Fibroblast of mammary gland (primary cell): ENCODE measurements at regions not wholly inside any gene's neighbourhood (a gene's known extent, or its start where the extent isn't known, plus 50 kb on each side); places are given as distances from the start of the nearest gene placed in this dataset.
"Not testable (repeated sequence)": the region's sequence is repeated elsewhere in the genome, so short reads cannot be mapped to it uniquely, and the experiment has no call there.

ENCODE experiments used
- DNase-seq: peaks from one replicate; pipeline ENCODE4 v3.0.0-alpha.2; 2010; ENCODE audit warnings: low read depth
- H3K4me3 ChIP-seq: 2 replicates; pipeline ENCODE4 v1.5.1; 2011; ENCODE audit warnings: low read depth, mild to moderate bottlenecking, low read length, moderate library complexity; ENCODE audit not compliant: control insufficient read depth
- TF ChIP-seq, protein P1 (sequence below): conservative IDR thresholded peaks from 2 replicates; pipeline ENCODE4 v1.5.1; 2011; ENCODE audit warnings: low read depth, low read length, inconsistent platforms; ENCODE audit not compliant: control insufficient read depth, insufficient read depth

- no peak overlapping the region for H3K4me3 ChIP-seq
- DNase-seq: no peak
- TF ChIP-seq, protein P1, sequence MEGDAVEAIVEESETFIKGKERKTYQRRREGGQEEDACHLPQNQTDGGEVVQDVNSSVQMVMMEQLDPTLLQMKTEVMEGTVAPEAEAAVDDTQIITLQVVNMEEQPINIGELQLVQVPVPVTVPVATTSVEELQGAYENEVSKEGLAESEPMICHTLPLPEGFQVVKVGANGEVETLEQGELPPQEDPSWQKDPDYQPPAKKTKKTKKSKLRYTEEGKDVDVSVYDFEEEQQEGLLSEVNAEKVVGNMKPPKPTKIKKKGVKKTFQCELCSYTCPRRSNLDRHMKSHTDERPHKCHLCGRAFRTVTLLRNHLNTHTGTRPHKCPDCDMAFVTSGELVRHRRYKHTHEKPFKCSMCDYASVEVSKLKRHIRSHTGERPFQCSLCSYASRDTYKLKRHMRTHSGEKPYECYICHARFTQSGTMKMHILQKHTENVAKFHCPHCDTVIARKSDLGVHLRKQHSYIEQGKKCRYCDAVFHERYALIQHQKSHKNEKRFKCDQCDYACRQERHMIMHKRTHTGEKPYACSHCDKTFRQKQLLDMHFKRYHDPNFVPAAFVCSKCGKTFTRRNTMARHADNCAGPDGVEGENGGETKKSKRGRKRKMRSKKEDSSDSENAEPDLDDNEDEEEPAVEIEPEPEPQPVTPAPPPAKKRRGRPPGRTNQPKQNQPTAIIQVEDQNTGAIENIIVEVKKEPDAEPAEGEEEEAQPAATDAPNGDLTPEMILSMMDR: no peak
These were observed 122.3 kb upstream of the PITX1 start for GRCh38 chr5:135156337-135156714.

DNA sequence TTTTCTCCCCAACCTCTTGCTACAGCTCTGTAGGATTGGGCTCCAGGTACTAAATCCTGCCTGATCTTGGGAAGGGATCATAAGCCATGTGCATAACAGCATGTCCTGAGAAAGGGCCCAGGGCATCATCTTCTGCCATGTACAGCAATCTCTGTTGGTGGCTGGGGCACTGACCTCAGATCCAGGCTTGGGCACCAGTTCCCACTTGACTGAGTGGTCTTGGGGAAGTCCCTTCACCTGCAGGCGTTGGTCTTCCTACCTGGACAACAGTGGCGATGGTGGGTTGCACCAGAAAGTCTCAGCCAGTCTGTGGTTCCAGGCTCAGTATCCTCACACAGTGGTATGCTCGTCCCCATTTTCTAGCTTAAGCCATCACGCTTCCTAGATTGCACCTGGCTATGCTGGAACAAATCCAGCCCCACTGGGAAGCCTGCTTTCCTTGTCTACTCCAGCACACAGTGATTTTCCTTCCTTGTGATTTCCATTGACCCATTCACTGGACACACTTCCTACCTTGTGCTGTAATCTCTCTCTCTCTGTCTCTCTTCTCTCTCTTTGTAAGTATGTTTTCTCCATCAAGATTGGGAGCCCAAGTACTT, 121.7 kb upstream of the PITX1 start:
- H3K4me3 ChIP-seq: no peak overlapping the region
- no peak for DNase-seq
- TF ChIP-seq, protein P1: no peak

- DNase-seq: no peak
These were observed 120.9 kb upstream of the PITX1 start for GRCh38 chr5:135154961-135155360.

GRCh38 chr5:135154197-135154596, 120.2 kb upstream of the PITX1 start:
- no peak overlapping the region for H3K4me3 ChIP-seq
- DNase-seq: peak; percentile 61
- TF ChIP-seq, protein P1: no peak

More at GRCh38 chr5:135154961-135155360, 120.9 kb upstream of the PITX1 start:
- TF ChIP-seq, protein P1: no peak
- H3K4me3 ChIP-seq: no peak overlapping the region

DNA sequence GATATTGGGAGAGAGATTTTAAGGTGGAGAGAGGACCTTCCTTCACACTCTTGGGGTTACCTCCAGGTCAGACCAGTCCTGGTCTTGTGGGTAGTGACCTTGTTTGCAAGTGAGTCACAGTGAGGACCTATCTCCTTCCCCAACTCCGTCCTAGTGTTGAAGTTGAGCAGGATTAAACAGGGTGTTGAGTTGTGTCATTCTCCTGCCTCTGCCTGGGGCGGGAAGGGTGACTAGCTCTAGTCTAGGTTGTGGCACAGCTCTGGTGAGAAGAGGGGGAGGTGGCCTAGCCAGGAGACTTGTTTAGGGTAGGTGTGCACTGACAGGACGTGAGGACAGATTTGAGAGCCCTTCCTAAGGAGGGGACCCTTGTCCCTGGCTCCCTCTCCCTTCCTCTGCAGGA, 119.6 kb upstream of the PITX1 start:
- no peak for DNase-seq
- H3K4me3 ChIP-seq: no peak overlapping the region
- TF ChIP-seq, protein P1: no peak

- TF ChIP-seq, protein P1: no peak
- H3K4me3 ChIP-seq: no peak overlapping the region
- no peak for DNase-seq
These were observed 119.2 kb upstream of the PITX1 start for GRCh38 chr5:135153259-135153658.

DNA sequence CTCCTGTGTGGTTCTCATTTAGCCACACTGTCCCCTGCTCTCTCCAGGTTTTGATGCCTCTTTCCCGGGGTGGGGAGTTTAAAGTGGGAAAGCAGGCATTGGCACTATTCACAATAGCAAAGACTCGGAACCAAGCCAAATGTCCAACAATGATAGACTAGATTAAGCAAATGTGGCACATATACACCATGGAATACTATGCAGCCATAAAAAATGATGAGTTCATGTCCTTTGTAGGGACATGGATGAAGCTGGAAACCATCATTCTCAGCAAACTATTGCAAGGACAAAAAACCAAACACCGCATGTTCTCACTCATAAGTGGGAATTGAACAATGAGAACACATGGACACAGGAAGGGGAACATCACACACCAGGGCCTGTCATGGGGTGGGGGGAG, 117.6 kb upstream of the PITX1 start:
- DNase-seq: not testable (repeated sequence)

More for the DNA sequence above, 117.6 kb upstream of the PITX1 start:
- not testable (repeated sequence) for H3K4me3 ChIP-seq
